HepG2 (cell line): ENCODE measurements at regions not wholly inside any gene's neighbourhood (a gene's known extent, or its start where the extent isn't known, plus 50 kb on each side); places are given as distances from the start of the nearest gene placed in this dataset.

ENCODE experiments used
- ADNP ChIP-seq: sonication (generic); formaldehyde crosslinking; IDR thresholded peaks from 2 replicates; pipeline ENCODE4 v1.4.0; 2020; ENCODE audit warnings: missing genetic modification reagents
- ATAD3A ChIP-seq: sonication (generic); formaldehyde crosslinking; IDR thresholded peaks from 2 replicates; pipeline ENCODE4 v1.4.0; 2020; ENCODE audit warnings: missing genetic modification reagents
- DNMT3B ChIP-seq: conservative IDR thresholded peaks from 2 replicates; pipeline ENCODE4 v1.6.1; 2016; ENCODE audit warnings: missing biosample characterization, control low read depth
- RFX3 ChIP-seq: IDR thresholded peaks from 2 replicates; pipeline ENCODE4 v1.6.1; 2016; ENCODE audit warnings: missing biosample characterization, missing genetic modification reagents
- SP140L ChIP-seq: sonication (generic); formaldehyde crosslinking; IDR thresholded peaks from 2 replicates; pipeline ENCODE4 v1.4.0; 2020; ENCODE audit warnings: missing genetic modification reagents, borderline replicate concordance
- ZNF569 ChIP-seq: sonication (generic); formaldehyde crosslinking; IDR thresholded peaks from 2 replicates; pipeline ENCODE4 v1.5.0; 2020; ENCODE audit warnings: mild to moderate bottlenecking, missing genetic modification reagents, moderate library complexity, borderline replicate concordance
- TF ChIP-seq, protein P1 (sequence below): sonication (generic); formaldehyde crosslinking; IDR thresholded peaks from 2 replicates; pipeline ENCODE4 v1.4.0; 2020; ENCODE audit warnings: missing genetic modification reagents, mild to moderate bottlenecking, borderline replicate concordance
- TF ChIP-seq, protein P2 (sequence below): sonication (generic); formaldehyde crosslinking; IDR thresholded peaks from 2 replicates; pipeline ENCODE4; 2020; ENCODE audit warnings: missing genetic modification reagents, mild to moderate bottlenecking, borderline replicate concordance
- TF ChIP-seq, protein P3 (sequence below): sonication (generic); formaldehyde crosslinking; IDR thresholded peaks from 2 replicates; pipeline ENCODE4 v1.5.0; 2020; ENCODE audit warnings: missing genetic modification reagents
- TF ChIP-seq, protein P4 (sequence below): IDR thresholded peaks from 2 replicates; pipeline ENCODE4 v1.6.1; 2016; ENCODE audit warnings: missing biosample characterization, missing genetic modification reagents, low read depth
- TF ChIP-seq, protein P5 (sequence below): IDR thresholded peaks from 2 replicates; pipeline ENCODE4 v1.6.1; 2016
- TF ChIP-seq, protein P6 (sequence below): sonication (generic); formaldehyde crosslinking; IDR thresholded peaks from 2 replicates; pipeline ENCODE4 v1.4.0; 2020; ENCODE audit warnings: mild to moderate bottlenecking, missing genetic modification reagents

DNA sequence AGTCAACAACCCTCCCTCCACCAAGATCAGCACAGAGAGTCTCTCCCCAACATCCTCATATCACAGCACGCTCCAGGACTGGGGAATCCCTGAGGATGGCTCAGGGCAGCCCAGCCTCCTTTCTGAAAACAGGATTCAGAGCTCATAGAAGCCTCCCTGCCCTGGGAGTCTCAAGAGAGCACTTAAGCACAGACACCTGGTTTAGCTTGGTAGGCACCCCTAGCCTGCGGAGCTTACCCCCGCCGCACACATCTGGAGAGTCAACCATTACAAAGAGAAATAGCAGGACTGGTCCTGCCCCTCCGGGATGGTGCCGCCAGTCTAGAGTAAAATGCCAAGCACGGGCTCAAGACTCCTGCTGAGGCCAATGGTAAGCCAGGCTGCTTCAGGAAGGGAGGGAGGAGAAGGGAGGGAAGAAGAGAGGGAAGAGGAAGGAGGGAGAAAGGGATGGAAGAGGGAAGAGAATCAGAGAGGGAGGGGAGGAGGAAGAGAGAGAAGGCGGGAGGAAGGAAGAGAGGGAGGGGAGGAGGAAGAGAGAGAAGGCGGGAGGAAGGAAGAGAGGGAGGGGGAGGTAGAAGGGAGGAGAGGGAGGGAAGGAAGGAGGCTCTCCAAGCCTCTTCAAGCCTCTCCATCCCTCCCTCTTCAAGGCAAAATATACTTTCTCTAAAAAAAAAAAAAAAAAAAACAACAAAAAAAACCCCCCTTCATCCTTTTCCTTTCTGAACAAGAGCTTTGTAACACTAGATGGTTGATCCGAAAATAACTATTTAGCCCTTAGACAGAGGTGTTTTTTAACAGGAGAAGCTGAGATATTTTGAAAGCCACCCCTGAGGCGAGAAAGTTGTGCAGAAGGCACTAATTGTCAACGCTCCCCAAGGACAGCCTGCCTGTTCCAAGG lies 278.6 kb upstream of the TLE3 start (continued):
- TF ChIP-seq, protein P1, sequence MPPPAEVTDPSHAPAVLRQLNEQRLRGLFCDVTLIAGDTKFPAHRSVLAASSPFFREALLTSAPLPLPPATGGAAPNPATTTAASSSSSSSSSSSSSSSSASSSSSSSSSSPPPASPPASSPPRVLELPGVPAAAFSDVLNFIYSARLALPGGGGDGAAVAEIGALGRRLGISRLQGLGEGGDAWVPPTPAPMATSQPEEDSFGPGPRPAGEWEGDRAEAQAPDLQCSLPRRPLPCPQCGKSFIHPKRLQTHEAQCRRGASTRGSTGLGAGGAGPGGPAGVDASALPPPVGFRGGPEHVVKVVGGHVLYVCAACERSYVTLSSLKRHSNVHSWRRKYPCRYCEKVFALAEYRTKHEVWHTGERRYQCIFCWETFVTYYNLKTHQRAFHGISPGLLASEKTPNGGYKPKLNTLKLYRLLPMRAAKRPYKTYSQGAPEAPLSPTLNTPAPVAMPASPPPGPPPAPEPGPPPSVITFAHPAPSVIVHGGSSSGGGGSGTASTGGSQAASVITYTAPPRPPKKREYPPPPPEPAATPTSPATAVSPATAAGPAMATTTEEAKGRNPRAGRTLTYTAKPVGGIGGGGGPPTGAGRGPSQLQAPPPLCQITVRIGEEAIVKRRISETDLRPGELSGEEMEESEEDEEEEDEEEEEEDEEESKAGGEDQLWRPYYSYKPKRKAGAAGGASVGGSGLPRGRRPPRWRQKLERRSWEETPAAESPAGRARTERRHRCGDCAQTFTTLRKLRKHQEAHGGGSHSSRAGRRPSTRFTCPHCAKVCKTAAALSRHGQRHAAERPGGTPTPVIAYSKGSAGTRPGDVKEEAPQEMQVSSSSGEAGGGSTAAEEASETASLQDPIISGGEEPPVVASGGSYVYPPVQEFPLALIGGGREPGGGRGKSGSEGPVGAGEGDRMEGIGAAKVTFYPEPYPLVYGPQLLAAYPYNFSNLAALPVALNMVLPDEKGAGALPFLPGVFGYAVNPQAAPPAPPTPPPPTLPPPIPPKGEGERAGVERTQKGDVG (CRISPR knock-in tag), result no peak
- TF ChIP-seq, protein P2, sequence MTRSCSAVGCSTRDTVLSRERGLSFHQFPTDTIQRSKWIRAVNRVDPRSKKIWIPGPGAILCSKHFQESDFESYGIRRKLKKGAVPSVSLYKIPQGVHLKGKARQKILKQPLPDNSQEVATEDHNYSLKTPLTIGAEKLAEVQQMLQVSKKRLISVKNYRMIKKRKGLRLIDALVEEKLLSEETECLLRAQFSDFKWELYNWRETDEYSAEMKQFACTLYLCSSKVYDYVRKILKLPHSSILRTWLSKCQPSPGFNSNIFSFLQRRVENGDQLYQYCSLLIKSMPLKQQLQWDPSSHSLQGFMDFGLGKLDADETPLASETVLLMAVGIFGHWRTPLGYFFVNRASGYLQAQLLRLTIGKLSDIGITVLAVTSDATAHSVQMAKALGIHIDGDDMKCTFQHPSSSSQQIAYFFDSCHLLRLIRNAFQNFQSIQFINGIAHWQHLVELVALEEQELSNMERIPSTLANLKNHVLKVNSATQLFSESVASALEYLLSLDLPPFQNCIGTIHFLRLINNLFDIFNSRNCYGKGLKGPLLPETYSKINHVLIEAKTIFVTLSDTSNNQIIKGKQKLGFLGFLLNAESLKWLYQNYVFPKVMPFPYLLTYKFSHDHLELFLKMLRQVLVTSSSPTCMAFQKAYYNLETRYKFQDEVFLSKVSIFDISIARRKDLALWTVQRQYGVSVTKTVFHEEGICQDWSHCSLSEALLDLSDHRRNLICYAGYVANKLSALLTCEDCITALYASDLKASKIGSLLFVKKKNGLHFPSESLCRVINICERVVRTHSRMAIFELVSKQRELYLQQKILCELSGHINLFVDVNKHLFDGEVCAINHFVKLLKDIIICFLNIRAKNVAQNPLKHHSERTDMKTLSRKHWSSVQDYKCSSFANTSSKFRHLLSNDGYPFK (CRISPR knock-in tag), result no peak
- no peak for TF ChIP-seq RFX3 (CRISPR knock-in tag)
- TF ChIP-seq ZNF569 (CRISPR knock-in tag), result no peak
- TF ChIP-seq, protein P3, sequence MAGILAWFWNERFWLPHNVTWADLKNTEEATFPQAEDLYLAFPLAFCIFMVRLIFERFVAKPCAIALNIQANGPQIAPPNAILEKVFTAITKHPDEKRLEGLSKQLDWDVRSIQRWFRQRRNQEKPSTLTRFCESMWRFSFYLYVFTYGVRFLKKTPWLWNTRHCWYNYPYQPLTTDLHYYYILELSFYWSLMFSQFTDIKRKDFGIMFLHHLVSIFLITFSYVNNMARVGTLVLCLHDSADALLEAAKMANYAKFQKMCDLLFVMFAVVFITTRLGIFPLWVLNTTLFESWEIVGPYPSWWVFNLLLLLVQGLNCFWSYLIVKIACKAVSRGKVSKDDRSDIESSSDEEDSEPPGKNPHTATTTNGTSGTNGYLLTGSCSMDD (CRISPR knock-in tag), result no peak
- TF ChIP-seq, protein P4, sequence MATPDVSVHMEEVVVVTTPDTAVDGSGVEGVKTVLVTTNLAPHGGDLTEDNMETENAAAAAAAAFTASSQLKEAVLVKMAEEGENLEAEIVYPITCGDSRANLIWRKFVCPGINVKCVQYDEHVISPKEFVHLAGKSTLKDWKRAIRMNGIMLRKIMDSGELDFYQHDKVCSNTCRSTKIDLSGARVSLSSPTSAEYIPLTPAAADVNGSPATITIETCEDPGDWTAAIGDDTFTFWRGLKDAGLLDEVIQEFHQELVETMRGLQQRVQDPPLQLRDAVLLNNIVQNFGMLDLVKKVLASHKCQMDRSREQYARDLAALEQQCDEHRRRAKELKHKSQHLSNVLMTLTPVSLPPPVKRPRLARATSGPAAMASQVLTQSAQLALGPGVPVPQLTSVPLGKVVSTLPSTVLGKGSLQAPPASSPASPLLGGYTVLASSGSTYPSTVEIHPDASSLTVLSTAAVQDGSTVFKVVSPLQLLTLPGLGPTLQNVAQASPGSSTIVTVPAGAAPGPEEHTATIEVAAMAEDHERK (CRISPR knock-in tag), result no peak
- no peak for TF ChIP-seq ADNP
- TF ChIP-seq DNMT3B (CRISPR knock-in tag), result no peak
- no peak for TF ChIP-seq SP140L (CRISPR knock-in tag)
- TF ChIP-seq, protein P5, sequence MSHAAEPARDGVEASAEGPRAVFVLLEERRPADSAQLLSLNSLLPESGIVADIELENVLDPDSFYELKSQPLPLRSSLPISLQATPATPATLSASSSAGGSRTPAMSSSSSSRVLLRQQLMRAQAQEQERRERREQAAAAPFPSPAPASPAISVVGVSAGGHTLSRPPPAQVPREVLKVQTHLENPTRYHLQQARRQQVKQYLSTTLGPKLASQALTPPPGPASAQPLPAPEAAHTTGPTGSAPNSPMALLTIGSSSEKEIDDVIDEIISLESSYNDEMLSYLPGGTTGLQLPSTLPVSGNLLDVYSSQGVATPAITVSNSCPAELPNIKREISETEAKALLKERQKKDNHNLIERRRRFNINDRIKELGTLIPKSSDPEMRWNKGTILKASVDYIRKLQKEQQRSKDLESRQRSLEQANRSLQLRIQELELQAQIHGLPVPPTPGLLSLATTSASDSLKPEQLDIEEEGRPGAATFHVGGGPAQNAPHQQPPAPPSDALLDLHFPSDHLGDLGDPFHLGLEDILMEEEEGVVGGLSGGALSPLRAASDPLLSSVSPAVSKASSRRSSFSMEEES (CRISPR knock-in tag), result no peak
- no peak for TF ChIP-seq ATAD3A (CRISPR knock-in tag)
- TF ChIP-seq, protein P6, sequence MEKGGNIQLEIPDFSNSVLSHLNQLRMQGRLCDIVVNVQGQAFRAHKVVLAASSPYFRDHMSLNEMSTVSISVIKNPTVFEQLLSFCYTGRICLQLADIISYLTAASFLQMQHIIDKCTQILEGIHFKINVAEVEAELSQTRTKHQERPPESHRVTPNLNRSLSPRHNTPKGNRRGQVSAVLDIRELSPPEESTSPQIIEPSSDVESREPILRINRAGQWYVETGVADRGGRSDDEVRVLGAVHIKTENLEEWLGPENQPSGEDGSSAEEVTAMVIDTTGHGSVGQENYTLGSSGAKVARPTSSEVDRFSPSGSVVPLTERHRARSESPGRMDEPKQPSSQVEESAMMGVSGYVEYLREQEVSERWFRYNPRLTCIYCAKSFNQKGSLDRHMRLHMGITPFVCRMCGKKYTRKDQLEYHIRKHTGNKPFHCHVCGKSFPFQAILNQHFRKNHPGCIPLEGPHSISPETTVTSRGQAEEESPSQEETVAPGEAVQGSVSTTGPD (CRISPR knock-in tag), result no peak
